Heart left ventricle (tissue), 16 donors: ENCODE measurements at regions not wholly inside any gene's neighbourhood (a gene's known extent, or its start where the extent isn't known, plus 50 kb on each side); places are given as distances from the start of the nearest gene placed in this dataset.

Source experiments
- ATAC-seq, 4 donors: fragments of 200-7000 bp; cut with Tn5 transposase; one replicate each; pipeline ENCODE4 v1.9.1; 2020 to 2022; ENCODE audit warnings: moderate library complexity in 4 of 4, mild to moderate bottlenecking in 3 of 4, moderate number of reproducible peaks in 1 of 4
- DNase-seq, 5 donors: peaks; one replicate each; pipeline ENCODE4 v3.0.0-alpha.2; 2020
- H3K27ac ChIP-seq, 12 donors: fragments of 200-600 bp; sonication (generic) in 4 of 12; one replicate each; pipeline versions ENCODE4 v1.5.0 to v1.8.0; 2016 to 2022; ENCODE audit warnings: mild to moderate bottlenecking in 2 of 12
- H3K27me3 ChIP-seq, 9 donors: fragments of 200-600 bp; sonication (generic) in 2 of 9; one replicate each; pipeline versions ENCODE4 v1.5.1 to v1.8.0; 2016 to 2022; ENCODE audit warnings: mild to moderate bottlenecking in 3 of 9
- H3K36me3 ChIP-seq, 9 donors: fragments of 200-600 bp; sonication (generic) in 2 of 9; one replicate each; pipeline versions ENCODE4 v1.5.0 to v1.8.0; 2018 to 2022; ENCODE audit warnings: mild to moderate bottlenecking in 2 of 9
- H3K4me1 ChIP-seq, 12 donors: fragments of 200-600 bp; sonication (generic) in 4 of 12; one replicate each; pipeline versions ENCODE4 v1.5.0 to v1.8.0; 2016 to 2022; ENCODE audit warnings: mild to moderate bottlenecking in 3 of 12
- H3K4me3 ChIP-seq, 12 donors: fragments of 200-600 bp; sonication (generic) in 4 of 12; one replicate each; pipeline versions ENCODE4 v1.5.0 to v1.8.0; 2017 to 2022; ENCODE audit warnings: mild to moderate bottlenecking in 9 of 12, moderate library complexity in 4 of 12
- H3K9me3 ChIP-seq, 12 donors: fragments of 200-600 bp; sonication (generic) in 4 of 12; one replicate each; pipeline versions ENCODE4 v1.5.0 to v1.8.0; 2016 to 2022; ENCODE audit warnings: mild to moderate bottlenecking in 1 of 12
- POLR2A ChIP-seq, 2 donors: fragments of 450-650 bp; IDR thresholded peaks; one replicate each; pipeline ENCODE4 v1.6.1; 2017; ENCODE audit warnings: antibody characterized with exemption in 2 of 2, mild to moderate bottlenecking in 2 of 2, moderate library complexity in 2 of 2
- WGBS, 4 donors: extraction: QIAGEN DNeasy Blood & Tissue Kit in 2 of 4; methylation state at CpG; one replicate each; pipeline versions ENCODE4 v1.1.5 to v1.1.7; 2013 to 2018; 5-methylcytosine and 5-hydroxymethylcytosine counted together
- intact Hi-C, 10 donors: fragments of 100-400 bp; cut with DNase I; formaldehyde crosslinking; loops; one replicate each; pipeline versions ENCODE4 v1.11.1 to v1.14.2; 2022
- TF ChIP-seq, protein P1 (sequence below), 12 donors: fragments of 200-600 bp; sonication (generic) in 4 of 12; IDR thresholded peaks; one replicate each; pipeline versions ENCODE4 v1.5.0 to v1.8.0; 2018 to 2022; ENCODE audit warnings: antibody characterized with exemption in 12 of 12, mild to moderate bottlenecking in 5 of 12
- donor health status: ischemic (EF 13 %, LVEDD 7.1; RV severe dilation, severe dysfunction).
- donor health status: healthy with polysubstance abuse.
- donor health status: DM: no; HTN: yes; CAD: no.
- donor health status: DM: no; HTN: no; CAD: no.
- donor health status: ischemic (EF 25% LVEDD 6.9; RV normal size, moderate dysfunction).
- donor health status: ischemic (EF 25% LVEDD 5.7; RV mildly dilated, moderate dysfunction).
- donor health status: healthy.
- donor health status: DM: yes; HTN: yes; CAD: no.
- donor health status: ischemic (EF 35%, LVEDD 5.7; RV mildly dilated, moderate dysfunction).
- donor health status: nonischemic (EF 11% LVEDD 7.7; RV severe dilation, severe dysfunction).
- donor health status: DM: yes; HTN: yes; CAD: no.
- donor health status: PGD.
- donor health status: ischemic (EF 29% LVEDD 5.4; RV normal size, mild dysfunction).
- donor health status: nonischemic (EF 23%, LVEDD 6.1; RV moderate dilation, normal function).

DNA sequence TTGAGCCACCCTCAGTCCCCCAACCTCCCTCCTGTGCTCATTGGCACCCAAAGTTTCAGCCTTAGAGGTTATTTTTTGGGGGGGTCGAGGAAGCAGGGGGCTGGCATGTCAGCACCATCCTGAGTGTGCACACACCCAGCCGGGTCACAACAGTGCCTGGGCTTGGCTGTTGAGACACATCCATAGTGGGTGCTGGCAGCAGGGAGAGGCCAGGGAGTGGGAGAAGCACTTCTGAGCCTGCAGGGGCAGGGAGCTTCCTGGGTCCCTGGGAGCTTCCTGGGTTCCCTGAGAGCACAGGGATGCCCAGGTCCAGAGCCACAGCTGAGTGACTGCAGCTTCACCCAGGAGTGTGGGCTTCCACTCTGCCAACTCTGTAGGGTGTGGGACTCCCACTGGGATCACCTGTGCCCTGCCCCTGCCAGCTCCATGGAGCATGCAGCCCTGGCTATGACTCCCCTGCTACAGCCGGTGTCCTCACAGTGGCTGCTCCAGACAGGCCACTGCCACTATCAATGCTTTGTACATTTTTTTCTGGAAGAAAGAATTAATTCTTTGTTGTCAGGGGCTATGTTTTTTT, 240.4 kb downstream of the PTGER3 start:
- H3K9me3 ChIP-seq = peaks cover 0 to 6% (median 0%) of the 10 kb centered on the region in 12 donors
- H3K4me3 ChIP-seq = no peak overlapping the region
- H3K36me3 ChIP-seq = no peaks in the 10 kb centered on the region
- DNase-seq (peak in 2 of 5 donors; percentile 24 to 42), ATAC-seq (no peak)
- intact Hi-C loops = no loop called here
- no peak for TF ChIP-seq POLR2A (IDR thresholded peaks at IDR 0.05)
- TF ChIP-seq, protein P1, sequence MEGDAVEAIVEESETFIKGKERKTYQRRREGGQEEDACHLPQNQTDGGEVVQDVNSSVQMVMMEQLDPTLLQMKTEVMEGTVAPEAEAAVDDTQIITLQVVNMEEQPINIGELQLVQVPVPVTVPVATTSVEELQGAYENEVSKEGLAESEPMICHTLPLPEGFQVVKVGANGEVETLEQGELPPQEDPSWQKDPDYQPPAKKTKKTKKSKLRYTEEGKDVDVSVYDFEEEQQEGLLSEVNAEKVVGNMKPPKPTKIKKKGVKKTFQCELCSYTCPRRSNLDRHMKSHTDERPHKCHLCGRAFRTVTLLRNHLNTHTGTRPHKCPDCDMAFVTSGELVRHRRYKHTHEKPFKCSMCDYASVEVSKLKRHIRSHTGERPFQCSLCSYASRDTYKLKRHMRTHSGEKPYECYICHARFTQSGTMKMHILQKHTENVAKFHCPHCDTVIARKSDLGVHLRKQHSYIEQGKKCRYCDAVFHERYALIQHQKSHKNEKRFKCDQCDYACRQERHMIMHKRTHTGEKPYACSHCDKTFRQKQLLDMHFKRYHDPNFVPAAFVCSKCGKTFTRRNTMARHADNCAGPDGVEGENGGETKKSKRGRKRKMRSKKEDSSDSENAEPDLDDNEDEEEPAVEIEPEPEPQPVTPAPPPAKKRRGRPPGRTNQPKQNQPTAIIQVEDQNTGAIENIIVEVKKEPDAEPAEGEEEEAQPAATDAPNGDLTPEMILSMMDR (IDR thresholded peaks at IDR 0.05) = no peak
- no peaks in the 10 kb centered on the region for H3K27me3 ChIP-seq
- no peak overlapping the region for H3K27ac ChIP-seq
- H3K4me1 ChIP-seq = no peaks in the 10 kb centered on the region
- WGBS, 4 donors = 56 to 67% (median 60%) methylated on average over 2 to 3 of the region's 3 CpGs

DNA sequence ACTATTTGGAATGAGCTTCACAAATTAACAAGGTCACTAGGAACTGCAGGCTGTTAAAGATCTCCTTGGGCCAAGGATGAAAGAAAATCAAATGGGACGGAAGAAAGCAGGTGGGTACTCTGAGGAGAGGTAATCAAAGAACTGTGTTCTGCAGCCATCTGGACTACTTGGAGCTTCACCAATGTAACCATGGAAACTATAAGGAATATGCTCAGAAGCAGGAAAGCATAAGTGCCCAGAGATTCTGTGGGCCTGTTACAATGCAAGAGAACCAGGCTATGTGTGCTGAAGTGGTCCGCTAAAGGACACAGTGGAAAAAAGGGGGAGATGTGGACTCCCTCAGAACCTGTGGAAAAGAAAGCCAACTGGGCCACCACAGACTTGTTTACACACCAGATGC, 238.5 kb downstream of the PTGER3 start:
- DNase-seq (no peak), ATAC-seq (no peak)
- Histone ChIP-seq H3K4me1 (no peaks in the 10 kb centered on the region), H3K9me3 (no peaks in the 10 kb centered on the region), H3K27me3 (no peaks in the 10 kb centered on the region), H3K27ac (no peak overlapping the region), H3K4me3 (no peak overlapping the region), H3K36me3 (no peaks in the 10 kb centered on the region)
- TF ChIP-seq, protein P1 (IDR thresholded peaks at IDR 0.05) = no peak
- TF ChIP-seq POLR2A (IDR thresholded peaks at IDR 0.05) = no peak
- intact Hi-C loops = no loop called here
- WGBS, 4 donors = 88 to 93% (median 90%) methylated on average over 2 of the region's 2 CpGs

DNA sequence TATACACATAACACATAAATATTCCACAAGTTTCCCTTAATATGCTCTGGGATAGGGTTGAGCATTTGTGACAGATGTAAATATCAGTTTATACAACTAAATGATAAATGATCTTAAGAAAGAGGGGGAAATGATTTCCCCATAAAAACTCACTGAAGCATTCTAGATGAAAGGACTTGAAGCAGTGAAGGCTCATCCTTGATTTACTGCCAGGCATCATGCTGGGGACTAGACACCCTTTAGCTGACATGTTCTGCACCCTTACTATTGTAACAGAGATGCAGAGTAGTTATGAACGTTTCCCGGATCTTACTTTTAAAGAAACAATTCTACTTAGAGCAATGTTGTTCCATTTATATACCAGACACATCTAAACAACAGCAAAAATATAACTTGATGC, 235.8 kb downstream of the PTGER3 start:
- no peaks in the 10 kb centered on the region for H3K36me3 ChIP-seq
- TF ChIP-seq, protein P1 (IDR thresholded peaks at IDR 0.05) = no peak
- ATAC-seq (no peak), DNase-seq (no peak)
- H3K4me3 ChIP-seq = no peak overlapping the region
- intact Hi-C loops = no loop called here
- no peaks in the 10 kb centered on the region for H3K9me3 ChIP-seq
- no peaks in the 10 kb centered on the region for H3K4me1 ChIP-seq
- no peaks in the 10 kb centered on the region for H3K27me3 ChIP-seq
- WGBS, 4 donors = 84 to 90% (median 87%) methylated on average over 2 of the region's 2 CpGs
- H3K27ac ChIP-seq = no peak overlapping the region

DNA sequence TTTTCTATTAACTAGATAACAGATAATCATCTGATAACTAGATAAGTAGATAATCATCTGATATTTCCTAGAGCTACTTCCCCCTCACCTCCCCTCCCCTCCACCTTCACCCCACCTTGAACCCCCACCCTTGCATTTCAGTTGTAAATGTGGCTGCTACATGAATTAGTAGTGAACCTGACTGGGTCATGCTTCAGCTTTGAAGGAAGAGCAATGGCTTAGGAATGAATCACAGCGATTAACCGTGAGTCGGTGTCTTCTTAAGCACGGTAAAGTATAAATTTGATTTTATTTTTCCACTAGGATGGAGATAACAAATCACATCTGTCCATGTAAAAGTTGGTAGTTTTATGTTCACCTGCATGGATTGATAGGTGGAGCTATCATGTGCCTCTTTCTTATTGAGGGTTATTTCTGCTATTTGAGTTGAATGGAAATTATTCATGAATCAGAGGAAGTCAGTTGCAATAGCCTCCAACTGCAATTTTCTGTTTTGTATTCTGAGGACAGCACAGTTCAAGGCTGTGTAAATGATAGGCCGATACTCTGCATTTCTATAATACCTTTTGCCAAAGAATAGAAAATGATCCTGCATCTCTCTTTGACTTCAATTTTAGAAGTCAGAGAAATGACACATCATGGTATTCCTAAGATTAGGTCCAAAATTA, 235.0 kb downstream of the PTGER3 start:
- TF ChIP-seq POLR2A (IDR thresholded peaks at IDR 0.05) = no peak
- TF ChIP-seq, protein P1 (IDR thresholded peaks at IDR 0.05) = no peak
- no peaks in the 10 kb centered on the region for H3K4me1 ChIP-seq
- WGBS, 4 donors = 86 to 96% (median 90%) methylated on average over 5 of the region's 5 CpGs
- no peaks in the 10 kb centered on the region for H3K9me3 ChIP-seq
- no peaks in the 10 kb centered on the region for H3K36me3 ChIP-seq
- H3K4me3 ChIP-seq = no peak overlapping the region
- intact Hi-C loops = no loop called here
- no peak overlapping the region for H3K27ac ChIP-seq
- DNase-seq (no peak), ATAC-seq (no peak)
- no peaks in the 10 kb centered on the region for H3K27me3 ChIP-seq
